ENCODE measurements at regions not wholly inside any gene's neighbourhood (a gene's known extent, or its start where the extent isn't known, plus 50 kb on each side); places are given as distances from the start of the nearest gene placed in this dataset.

DNA sequence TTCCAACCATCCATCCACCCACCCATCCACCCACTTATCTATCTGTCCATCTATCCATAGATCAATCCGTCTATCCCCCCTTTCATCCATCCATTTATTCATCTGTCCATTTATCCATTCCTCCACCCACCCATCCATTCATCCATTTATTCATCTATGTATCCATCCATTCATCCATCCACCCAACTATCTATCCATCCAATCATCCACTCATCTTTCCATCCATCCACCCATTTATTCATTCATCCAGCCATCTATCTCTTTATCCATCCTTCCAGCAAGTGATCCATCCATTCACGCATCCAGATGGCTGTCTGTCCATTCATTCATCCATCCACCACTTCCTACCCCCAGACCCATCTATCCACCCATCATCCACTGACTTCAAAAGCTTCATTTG, 84.0 kb upstream of the CD99 start:
- no peak for DNase-seq

DNA sequence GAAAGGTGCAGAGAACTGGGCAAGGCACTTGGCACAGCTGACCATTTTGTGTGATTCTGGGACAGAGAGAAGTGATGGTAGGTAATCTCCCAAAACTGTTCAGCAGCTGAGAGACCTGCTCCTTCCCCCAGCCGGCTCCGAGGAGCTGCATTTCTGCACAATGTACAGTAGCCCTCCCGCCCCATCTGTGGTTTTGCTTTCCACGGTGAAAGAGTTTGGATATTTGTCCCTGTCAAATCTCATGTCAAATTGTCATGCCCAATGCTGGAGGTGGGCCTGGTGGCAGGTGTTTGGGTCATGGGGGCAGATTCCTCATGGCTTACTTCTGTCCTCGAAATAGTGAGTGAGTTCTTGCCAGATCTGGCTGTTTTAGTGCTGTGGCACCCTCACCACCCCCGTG, 90.5 kb upstream of the CD99 start:
- no peak for DNase-seq

DNA sequence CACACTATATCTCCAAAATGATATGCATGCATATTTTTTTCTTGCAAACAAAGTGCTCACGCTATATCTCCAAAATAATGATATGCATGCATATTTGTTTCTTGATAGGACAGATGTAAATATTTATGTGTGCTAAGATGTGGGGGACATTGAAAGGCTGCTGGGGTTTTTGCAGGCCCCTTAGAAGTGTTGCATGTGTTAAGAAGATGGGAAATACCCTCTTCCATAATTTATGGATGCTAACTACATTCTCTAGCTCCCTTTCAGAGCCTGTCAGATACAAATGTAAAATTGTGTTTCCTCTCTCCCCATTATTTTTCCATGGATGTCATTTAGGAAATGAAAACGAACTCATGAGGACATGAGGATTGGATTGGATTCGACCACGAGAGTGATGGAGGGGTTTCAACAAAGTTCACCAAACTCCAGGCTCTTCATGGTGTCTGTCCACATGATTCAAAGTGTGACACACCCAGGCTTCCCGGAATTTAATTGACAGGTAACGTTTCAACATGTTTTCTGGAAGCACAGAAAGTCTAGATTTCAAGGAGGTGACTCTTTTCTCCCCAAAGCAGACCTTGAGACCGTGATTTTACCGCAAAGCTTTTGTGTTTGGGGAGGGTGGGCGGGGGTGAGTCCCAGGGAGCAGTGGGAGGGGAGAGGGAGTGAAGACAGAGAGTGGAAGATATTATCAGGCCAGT, 94.4 kb upstream of the CD99 start:
- no peak for DNase-seq

DNA sequence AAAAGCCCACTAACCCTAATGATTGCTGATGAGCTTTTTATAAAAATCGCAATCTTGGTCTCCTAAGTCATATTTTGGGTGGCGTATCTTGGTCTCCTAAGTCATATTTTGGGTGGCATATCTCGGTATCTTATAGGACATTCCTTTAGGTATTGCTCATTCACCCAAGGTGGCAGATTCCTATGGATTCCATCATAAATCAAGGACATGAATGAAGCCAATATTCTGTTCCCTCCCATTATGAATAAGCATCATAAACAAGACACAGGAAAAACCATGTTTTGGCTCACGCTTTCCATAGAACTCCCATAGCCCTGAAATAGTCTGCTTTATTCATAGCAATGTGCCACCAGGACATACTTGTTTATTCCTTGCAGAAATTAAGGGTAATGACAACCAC, 95.0 kb upstream of the CD99 start:
- DNase-seq, result no peak

DNA sequence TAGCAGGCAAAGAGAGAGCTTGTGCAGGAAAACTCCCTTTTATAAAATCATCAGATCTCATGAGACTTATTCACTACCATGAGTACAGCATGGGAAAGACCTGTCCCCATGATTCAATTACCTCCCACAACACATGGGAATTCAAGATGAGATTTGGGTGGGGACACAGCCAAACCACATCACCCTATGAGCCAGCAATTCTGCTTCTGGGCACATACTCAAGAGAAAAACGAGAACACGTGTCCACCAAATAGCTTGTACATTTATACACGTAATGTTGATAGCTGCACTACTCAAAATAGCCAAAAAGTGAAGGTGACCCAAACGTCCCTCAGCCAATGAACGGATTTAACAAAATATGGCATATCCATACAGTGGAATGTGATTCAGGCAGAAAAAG, 94.5 kb upstream of the DHRSX start:
- DNase-seq, result no peak

DNA sequence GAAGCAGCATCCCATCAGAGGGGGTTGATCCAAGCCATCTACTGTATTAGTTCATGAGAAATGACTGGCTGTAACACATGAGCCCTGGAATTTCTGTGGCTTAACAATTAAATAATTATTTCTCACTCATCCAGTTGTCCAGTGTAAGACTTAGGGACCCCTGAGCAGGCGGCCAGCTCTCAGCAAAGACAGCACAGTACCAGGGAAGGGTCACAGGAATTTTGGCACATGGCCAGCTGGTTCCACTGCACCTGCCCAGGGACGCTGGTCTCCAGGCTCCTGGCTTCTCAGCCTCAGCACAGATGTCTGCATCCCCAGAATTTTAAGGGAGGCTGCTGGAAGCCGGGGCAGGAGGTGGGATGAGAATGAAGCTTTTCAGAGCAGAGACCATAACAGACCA, 93.7 kb upstream of the DHRSX start:
- no peak for DNase-seq

DNA sequence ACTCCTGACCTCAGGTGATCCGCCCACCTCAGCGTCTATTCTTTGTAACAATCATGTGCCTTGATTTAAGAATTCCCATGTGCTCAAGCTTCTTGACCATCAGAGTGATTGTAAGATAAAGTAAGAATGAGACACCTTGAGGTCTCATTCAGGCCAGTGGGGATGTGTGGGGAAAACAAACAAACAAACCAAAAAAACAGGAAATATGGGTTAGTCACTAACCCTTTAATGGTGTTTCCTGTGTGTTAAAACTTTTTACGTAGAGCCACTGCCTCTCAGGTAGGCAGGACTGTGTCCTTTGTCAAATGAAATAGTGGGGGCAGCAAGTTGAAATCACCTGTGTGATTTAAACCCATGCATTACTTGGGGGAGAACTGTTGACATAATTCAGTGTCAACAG, 91.5 kb upstream of the DHRSX start:
- DNase-seq, result no peak

DNA sequence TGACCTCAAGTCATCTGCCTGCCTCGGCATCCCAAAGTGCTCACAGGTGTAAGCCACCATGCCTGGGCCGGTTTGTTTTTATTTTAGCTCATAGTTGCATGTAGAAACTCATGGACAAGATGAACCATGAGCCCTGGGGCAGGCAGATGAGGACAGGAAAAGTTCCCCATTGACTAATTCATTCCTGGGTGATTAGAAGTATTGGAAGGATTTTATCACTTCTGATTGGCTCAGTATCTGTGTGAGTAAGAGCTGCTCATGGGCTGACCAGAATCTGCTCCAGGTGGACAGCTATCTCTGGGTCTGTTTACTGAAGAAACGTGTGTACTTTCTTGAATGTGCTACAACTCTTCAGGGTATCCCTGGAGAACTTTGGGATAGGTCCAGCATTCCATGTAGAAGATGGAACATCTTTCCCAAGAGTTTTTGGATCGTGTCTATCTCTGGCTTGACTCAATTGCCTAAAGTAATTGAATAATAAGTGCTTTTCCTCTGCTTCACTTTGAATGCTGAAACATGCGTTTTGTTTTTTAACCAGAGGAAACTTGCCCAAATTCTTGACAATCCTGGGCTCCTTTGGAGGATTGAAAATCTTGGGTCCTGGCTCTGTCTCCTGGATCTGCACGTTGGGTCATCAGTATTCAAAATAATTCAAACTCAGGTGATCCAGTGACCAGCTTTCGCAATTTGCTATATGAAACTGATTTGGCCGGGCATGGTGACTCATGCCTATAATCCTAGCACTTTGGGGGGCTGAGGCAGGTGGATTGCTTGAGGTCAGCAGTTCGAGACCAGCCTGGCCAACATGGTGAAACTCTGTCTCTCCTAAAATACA, 88.6 kb upstream of the DHRSX start:
- no peak for DNase-seq

DNA sequence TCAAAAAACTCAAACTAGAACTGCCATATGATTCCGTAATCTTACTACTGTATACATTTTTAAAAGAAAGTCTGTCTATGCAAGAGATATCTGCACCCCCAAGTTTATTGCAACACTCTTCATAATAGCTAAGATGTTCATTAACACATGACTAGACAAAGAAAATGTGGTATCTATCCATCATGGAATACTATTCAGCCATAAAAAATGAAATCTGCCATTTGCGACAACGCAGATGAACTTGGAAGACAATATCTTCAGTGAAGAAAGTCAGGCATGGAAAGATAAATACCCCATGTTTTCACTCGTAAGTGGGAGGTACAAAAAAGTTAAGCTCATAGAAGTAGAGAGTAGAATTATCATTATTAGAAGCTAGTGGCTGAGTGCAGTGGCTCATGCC, 87.3 kb upstream of the DHRSX start:
- DNase-seq, result no peak

DNA sequence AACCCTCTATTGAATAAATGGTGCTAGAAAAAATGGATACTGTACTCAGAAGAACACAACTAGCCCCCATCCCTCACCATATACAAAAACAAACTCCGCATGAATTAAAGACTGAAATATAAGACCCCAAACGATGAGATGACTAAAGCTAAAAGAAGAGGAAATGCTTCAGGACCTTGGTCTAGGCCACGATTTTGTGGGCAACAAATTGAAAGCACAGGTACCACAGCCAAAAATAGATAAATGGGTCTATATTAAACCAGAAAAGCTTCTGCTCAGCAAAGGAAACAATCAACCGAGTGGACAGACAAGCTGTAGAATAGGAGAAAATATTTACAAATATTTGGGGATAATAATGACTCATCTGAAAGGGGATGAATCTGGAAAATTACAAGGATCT, 86.4 kb upstream of the DHRSX start:
- no peak for DNase-seq

DNA sequence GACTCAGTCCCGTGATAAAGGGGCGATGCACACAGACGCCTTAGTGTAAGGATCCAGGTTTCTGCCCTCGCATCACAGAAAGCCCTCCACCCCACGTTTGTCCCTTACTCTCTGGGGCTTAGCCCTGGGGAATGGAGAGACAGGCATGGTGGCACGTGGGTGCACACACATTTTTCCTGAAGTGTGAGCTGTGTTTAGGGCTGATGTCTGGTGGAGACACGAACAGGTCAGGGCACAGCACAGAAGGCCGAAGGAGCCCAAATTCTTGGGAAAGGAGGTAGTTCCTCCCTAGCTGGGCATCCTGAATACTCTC, 84.3 kb upstream of the DHRSX start:
- no peak for DNase-seq

DNA sequence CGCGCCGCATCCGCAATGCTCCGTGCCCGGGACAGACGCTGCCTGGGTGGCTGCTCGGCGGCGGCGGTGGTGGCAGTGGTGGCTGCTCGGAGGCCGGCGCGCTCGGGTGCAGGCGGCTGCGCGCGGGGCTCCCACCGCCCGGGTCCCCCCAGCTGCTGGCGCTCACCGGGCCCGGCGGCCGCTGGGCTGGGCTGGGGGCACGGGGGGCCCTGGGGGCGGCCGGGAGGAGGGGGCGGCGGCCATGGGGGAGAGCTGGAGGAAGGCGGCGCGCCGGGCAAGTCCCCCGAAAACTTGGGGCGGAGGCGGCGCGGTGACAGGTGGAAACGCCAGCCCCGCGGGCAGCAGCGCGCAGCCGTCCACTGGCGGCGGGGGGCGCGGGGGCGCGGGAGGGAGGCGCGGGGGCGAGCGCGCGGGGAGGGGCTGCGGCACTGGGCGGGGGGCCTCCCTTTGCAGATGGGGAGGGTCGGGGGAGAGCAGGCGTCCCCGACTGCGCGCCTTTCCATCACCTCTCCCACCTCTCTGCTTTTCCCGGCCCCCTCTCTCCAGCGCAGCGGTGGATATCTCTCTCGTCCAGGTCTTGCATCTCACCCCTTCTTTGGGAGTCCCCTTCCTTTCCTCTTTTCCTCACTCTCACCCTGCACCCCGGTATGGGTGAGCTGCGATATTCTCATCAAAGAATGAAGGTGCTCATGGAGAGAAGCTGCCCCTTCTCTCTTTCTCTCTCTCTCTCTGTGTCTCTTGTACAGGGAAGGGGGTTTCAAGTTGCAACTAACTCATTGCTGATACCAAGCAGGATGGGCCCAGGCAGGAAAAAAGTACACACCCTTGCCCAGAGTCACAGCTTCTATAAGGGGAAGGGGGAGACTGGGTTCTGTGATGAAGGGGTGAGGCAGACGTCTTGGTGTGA, 83.7 kb upstream of the DHRSX start:
- no peak for DNase-seq

DNA sequence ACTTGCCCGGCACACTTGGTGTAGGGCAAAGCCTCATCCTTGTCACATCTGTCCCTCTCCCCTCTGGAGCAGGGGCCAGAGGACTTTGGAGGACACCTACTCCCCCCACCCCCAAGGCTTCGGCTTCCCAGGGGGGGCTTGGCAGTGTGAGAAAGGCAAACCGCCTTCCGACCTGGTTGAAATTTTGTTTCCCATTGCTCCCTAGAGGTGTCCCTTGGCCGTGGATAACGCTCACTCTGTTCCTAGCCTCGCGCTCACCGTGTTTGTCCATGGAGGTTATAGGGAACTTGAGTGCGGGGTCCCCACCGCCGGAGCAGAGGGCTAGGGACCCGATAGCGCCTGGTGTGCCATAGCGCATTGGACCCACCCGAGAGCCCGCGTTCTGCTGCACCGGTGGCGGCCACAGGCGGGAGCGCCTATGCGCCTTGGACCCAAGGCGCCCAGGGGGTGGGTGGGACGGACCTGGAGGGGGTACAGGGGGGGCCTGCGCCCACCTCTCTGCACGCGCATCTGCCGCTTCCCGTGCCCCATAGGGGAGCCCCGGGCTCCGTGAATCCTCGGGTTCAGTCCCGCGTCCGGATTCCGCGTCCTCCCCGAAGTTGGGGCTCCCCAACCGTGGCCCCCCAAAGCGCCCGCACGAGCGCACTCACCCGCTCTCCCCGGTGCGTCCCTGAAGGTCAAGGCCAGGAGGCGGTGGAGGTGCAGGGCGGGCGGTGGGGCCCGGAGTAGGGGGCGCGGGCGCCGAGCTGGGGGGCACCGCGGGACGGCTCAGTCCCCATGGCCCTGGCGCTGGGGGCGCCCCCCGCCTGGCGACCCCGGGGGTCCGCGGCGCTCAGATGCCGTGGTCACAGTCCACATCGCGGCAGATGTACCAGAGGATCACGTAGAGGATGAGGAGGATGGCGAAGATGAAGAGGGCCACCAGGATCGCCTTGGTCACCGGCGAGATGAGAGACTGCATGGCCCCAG, 82.7 kb upstream of the DHRSX start:
- no peak for DNase-seq

DNA sequence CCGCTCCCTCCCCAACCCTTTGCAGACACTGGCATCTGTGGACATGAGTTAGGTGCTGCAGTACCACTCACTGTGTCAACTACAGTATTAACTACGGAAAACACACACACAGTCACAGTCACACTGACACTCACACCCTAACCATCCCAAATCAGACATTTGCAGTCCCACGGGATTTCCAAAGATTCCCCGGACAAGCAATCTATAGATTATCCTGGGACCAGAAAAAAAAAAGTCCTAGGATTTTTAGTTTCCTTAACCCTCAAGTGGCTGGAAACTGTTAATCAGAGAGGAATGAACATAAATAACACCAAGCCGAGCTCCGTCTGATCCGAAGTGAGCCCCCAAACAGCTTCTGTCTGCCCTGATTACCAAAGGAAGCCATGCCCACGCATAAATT, 81.9 kb upstream of the DHRSX start:
- DNase-seq, result no peak

DNA sequence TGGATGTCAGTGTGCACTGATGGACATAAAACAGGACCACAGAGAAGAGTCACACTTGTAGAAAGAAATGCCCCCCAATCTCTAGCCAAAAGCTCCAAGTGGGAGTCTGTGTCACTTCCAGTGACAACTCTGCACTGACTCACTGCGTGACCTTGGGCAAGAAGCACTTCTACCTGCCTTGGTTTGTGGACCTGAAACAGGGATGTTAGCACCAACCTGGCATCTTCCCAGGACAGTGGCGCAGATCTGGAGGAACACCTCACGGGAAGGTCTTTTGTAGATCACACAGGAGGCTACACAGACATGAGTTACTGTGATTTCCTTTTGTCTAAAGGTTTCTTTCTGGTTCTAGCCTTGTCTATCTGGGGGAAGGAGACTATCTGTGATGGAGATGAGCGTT, 80.5 kb upstream of the DHRSX start:
- DNase-seq, result no peak

DNA sequence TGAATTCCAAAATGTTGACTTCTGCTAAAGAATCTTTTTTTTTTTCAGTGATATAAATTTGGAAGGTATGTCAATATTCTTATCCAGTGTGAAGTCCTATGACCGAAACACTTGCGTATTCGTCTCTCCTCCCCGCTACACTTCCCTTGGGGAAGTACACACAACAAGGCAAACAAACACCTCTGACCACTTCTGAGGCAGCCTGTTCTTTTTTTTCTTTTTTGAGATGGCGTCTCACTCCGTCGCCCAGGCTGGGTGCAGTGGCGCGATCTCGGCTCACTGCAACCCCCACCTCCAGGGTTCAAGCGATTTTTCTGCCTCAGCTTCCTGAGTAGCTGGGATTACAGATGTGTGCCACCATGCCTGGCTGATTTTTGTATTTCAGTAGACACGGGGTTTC, 78.1 kb upstream of the DHRSX start:
- DNase-seq, result no peak

DNA sequence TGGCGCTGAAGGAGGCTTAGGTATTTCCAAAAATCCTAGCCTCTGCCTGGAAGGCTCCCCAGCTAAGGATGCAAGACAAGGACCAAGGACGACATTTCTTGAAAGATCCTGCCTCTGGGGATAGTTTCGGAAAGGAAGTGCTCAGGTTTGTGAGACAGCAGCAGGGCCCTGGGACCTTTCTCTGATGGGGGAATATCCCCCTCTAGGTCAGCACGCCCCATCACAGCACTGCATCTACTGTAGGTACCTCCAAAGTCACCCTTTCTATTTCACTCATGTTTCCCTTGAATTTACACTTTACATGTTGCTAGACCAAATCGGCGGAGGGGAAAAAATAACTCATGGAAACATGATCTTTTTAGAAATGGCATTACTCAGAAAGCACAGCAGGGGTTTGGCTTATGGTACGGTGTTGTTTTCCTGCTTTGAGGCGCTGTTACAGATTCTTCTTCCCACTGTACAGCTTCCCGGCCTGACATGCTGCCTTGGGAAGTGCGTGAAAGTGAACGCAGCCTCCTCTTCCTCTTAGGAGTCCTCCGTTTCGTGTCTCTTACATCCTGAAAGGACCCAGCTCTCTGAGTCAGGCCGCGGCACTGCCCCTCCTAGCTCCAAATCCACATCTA, 77.2 kb upstream of the DHRSX start:
- no peak for DNase-seq

DNA sequence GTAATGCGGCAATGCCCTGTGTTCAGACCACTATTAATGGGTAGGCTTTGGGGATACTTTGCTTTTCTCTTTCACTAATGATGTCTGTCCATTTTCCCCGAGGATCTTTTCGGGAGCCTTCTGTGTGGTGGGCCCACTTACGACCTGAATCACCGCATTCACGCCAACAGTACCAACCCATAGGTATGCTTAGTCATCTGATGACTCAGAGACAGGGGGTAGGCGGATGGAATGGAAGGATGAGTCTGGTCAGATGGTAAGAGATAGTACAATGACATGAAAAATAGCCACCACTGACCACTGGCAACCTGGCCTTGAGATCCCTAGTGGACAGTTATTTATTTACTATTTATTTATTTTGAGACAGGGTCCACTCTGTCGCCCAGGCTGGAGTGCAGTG, 76.0 kb upstream of the DHRSX start:
- DNase-seq, result no peak

DNA sequence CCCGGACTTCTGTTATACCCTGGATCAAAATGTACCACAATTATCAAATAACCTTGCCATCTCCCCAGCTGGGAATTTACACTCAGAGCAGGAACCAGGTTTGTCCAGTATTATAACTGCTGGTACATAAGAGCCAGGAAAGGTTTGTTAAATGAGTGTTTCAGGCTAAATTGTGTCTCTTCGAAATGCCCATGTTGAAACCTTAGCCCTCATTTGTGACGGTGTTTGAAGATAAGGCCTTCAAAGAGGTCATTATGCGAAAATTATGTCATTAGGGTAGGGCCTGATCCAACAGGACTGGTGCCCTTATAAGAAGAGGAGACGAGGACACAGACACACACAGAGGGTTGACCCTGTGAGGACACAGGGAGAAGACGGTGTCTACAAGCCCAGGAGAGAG, 73.5 kb upstream of the DHRSX start:
- DNase-seq, result no peak

DNA sequence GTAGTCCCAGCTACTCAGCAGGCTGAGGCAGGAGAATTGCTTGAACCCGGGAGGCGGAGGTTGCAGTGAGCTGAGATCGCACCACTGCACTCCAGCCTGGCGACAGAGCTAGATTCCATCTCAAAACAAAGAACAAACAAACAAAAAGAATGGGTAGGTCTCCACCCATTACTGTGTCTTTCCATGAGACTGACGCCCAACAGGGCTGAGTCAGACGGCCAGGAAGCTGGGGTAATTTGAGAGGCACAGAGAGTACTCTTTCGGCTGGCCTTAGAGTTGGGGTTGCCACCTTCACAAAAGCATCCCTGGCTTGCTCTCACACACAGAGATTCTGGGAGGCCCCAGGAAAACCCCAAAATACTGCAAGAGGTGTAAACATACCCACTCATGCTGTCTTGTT, 72.0 kb upstream of the DHRSX start:
- no peak for DNase-seq

DNA sequence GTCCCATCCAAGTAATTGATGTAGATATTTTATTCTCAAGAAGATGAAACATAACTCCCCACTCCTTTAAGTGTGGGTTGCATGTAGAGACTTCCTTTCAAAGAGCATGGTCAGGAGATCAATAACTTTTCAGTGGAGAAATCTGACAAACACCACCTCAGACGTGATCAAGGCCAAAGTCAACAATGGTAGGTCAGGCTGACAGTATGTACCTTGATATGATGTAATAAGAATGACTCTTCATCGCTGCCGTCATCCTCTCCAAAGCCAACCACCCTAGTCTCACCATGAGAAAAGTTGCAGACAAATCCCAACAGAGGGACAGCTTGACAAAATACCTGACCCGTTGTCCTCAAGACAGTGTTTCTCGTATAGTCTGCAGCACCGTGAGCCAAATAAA, 67.3 kb upstream of the DHRSX start:
- DNase-seq, result no peak

DNA sequence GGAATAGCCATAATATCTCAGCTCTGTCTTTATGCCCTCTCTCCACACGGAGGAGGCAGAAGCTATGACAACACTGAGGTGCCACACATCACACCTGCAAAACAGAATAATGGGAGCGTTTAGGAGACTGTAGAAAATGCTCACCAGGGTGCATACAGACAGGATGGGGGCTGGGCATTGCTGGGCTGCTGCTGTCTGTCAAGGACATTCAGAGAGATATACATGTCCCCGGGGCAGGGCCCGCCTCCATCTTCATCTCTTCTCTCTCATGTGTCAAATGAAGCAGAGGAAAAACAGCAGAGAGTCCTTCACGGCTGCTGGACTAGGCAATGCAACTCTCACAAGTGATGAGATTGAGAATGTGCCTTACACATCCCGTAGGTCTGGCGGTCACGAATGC, 65.3 kb upstream of the DHRSX start:
- DNase-seq, result no peak

Data from CD4-positive, alpha-beta T cell treated with Interleukin-17A for 1 hour (primary cell).